Muscle of back (tissue), 3 donors: ENCODE measurements at regions not wholly inside any gene's neighbourhood (a gene's known extent, or its start where the extent isn't known, plus 50 kb on each side); places are given as distances from the start of the nearest gene placed in this dataset.
"Not testable (repeated sequence)": the region's sequence is repeated elsewhere in the genome, so short reads cannot be mapped to it uniquely, and the experiment has no call there.

Source experiments
- DNase-seq, 3 donors: peaks; one replicate each; pipeline versions ENCODE4 v3.0.0 to v3.0.0-alpha.2; 2013

DNA sequence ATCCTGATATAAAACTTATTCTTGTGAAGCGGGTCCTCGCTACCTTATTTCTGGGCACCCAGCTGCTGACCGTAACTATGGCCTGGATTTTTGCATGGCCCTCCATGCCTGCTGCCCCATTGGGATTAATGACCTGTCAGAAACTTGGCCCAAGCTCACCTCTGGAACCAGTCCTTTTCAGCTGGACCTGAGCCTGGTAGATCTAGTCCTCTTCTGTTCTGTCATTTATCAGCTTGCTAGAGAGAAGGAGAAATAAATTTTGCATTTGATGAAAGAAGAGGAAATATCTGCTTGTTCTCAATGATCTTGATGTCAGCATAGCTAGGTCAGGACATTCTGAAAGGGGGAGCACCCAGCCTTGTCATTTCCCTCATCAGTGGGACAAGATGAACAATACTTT is 387.8 kb upstream of the LARGE1 start:
- DNase-seq = no peak

DNA sequence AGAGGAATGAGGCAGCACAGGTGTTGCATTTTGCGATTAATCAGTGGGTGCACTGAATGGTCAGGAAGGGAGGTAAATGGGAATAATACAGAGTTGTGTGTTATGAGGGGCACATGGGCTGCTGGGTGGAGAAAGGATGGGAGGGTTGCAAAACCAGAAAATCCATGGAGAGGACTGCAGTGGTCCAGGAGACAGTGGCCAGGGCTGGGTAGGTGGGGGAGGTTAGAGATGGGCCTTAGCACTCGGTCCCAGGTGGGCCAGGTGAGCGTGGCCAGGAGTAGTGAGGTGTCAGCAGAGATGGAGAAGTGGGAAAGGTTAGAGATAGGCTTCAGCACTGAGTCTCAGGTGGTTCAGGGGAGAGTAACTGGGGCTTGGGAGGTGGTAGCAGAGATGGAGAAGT is 399.1 kb upstream of the LARGE1 start:
- no peak for DNase-seq

DNA sequence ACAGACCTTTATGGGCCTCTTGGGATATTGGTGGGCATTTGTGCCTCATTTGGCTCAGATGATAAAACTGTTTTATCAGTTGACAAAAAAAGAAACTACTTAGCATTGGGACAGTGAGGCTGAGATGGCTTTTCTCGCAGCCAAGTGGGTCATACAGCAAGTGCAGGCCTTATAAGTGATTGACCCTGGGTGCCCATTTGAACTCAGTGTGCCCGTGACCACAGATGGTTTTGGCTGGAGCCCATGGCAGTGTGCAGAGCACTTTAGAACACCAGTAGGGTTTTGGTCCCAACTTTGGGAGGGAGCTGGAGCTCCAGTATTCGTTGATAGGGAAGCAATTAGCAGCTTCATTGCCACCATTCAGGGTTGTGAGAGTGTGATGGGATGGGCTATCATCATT is 404.5 kb upstream of the LARGE1 start:
- DNase-seq = no peak

DNA sequence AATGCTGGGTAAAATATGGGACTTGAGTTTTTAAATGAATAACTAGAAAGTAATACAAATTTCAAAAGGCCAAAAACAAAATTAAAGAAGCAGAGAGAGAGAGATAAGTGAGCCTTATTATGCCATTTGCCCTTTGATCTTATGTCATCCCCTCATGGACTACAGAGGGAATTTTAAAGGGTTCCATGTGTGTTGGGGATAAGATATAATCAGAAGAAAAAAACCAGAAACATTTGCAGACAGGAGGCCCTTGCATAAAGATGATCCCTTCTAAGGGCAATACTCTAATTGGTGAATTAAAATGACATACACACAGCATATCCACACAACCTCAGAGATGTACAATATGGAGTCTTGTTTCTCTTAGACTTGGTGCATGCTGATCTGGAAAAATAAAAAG is 406.6 kb upstream of the LARGE1 start:
- DNase-seq = no peak

DNA sequence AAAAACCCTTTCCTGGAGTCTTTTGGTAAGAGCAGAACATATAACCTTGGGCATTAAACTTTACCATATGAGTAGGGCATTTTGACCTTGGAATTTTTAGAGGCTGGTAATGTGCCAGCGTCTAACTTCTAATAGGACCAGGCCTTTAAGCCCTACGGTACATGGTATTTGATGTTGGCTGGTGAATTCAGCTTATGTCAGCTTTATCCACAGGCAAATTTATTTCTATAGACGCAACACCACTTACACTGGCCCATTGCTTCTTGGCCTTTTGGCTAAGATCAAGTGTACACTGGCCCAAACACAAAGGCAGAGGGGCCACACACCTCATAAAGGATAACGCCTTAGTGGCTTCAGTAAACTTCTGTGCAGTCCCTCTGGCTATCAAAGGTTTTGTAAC is 410.2 kb upstream of the LARGE1 start:
- DNase-seq = no peak

DNA sequence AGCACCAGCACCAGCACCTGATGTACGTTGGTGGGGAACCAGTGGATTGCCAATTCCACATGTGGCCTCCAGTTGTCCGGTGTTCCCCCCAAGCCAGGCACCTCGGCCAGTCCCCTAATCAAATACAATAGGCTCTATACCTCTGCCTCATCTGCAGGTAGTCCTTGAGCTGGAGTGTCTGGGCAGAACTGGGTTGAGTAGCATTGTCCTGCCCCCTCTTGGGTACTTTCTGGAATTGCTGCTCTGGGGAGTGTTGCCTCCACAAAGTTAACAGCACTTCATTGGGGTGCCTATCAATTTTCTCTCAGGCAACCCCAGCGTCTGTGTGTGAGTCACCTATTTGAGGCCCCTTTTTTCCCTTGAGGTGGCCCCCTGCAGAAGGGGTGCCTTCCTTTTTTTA is 413.0 kb upstream of the LARGE1 start:
- no peak for DNase-seq

DNA sequence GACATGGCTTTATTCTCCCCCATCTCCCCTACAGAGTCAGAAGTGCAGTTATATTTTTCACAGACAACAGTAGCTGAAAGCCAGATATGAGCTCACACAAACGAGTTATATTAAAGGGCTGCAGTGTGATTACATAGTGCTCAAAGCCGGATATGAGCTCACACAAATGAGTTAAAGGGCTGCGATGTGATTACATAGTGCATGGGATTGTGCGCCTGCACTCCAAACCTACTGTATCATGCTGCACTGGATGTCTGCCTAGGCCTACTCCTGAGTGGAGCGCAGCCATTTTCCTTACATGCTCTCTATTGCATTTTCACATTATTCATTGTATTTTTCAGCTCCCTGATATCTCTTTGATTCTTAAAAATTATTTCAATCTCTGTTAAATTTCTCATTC is 414.6 kb upstream of the LARGE1 start:
- no peak for DNase-seq

DNA sequence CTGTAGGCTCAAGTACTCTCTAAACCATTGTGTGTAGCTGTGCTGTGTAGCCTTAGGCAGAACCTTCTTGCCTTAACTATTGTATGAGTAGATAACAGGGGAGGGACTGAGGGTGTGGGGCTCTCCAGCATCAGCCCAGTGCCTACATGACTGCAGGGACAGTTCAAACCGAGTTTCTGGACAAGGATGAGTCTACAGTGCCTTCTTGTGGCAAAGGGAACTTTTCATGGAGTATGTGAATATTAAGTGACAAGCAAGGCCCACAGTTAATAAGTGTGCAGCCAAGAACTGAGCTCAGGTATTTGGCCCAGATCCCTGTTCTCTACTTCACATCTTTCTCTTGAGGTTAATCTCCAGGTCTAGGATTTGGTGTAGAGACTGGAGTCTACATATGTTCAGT is 424.4 kb upstream of the LARGE1 start:
- no peak for DNase-seq

DNA sequence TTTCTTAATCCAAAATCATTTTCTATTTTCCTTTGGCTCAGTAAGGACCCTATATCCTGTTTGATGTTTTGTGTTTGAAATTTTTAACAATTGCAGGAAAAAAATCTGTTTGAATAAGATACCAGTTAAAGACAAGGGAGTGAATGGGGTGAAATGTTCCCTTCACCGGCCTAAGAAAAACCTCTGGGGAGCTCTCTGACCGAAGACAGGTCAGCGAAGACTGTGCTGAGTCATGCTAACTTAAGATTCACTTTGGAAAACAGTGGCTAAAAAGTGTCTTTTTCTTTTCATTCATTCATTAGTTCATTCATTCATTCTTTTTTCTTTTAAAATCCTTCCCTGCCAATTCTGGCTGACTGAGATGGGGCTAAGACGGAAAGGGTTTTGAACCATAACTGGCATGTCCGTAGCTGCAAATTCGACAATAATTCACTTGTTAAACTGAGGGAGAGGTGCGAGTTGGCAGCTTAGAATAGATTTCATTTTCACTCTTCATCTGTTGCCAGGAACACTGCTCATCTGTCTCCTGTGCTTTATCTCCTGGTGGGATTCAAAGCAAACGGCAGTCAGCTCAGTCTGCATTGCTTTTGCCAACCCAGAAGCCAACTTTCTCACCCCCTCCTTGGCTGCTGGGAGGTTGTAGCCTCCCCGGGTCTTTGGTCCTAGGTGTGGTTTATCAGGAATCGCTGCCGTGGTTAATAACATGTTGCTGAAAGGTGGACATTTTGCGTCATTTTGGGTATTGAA is 434.0 kb upstream of the LARGE1 start:
- DNase-seq = no peak

DNA sequence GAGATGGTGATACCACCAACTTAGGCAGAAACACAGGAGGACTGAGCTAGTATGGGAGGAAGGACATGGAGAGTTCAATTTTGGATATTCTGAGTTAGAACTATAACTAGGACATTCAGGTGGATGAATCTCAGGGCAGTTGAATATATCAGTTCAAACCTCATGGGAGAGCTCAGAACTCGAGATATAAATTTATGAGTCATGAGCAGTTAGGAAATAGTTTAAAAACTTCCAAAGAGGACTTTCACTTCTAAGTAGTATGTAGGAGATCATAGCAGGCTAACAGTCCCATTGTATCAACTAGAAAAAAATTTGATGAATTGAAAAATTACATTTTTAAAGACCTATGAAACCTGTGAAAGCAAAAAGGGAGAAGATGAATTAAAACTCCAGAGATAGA is 436.2 kb upstream of the LARGE1 start:
- DNase-seq = no peak

DNA sequence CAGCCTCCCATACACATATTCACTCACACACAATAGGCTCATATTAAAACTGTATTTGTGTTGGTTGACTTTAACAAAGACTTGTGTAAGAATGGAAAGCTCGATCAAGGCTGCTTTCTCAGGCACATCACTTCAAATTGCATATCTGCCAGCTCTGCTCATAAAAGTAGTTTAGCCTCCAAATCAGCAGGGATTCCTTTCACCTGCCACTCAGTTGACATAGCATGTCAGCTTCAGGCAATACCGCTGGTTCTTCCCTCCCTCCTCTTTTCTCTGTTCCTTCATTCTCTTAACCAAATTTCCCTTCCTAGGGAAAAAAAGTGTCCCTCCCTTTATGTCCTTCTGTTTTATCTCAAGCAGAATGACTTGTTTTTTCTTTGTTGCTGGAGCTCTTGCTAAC is 450.4 kb upstream of the LARGE1 start:
- no peak for DNase-seq

DNA sequence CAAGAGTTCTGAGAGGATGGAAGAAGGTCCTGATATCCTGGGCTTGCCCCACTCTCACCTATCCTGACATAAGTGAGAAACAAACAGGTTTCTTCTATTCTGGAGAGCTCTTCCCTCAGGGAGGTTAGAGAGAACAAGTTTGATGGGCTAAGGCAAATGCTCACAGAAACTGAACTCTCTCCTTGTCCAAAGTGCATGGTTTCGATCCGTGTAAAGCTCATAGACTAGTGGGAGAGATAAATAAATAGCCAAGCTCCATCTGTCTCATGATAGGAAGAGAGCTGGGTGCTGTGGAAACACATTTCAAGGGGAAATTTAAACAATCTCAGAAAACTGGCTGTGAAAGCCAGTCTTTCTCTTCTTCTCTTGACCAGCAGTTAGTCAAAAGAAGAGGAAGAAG is 459.5 kb upstream of the LARGE1 start:
- DNase-seq = no peak

DNA sequence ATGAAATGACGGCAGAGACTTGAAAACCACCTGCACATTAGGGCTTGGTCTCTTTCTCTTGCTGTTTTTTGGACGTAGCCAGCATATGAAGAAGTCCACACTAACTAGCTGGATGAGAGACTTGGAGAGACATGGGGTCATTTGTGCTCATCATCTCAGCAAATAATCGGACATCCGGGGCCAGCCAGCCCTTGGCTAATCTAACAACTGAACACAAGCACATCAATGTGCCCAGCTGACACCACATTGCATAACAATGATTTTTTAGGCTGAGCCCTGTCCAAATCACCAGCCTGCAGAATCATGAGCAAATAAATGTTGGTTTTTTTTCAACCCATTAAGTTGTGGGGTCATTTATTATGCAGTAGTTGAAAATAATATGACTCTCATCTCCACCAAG is 460.3 kb upstream of the LARGE1 start:
- DNase-seq = no peak

DNA sequence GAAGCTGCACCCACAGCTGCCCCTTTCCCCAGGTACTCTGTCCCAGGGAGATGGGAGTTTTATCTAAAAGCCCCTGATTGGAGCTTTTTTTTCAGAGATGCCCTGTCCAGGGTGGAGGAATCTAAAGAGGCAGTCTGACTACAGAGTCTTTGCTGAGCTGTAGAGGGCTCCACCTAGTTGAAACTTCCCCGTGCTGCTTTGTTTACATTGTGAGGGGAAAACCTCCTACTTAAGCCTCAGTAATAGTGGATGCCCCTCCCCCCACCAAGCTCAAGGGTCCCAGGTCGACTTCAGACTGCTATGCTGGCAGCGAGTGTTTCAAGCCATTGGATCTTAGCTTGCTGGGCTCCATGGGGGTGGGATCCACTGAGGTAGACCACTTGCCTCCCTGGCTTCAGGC is 470.1 kb upstream of the LARGE1 start:
- DNase-seq = no peak

DNA sequence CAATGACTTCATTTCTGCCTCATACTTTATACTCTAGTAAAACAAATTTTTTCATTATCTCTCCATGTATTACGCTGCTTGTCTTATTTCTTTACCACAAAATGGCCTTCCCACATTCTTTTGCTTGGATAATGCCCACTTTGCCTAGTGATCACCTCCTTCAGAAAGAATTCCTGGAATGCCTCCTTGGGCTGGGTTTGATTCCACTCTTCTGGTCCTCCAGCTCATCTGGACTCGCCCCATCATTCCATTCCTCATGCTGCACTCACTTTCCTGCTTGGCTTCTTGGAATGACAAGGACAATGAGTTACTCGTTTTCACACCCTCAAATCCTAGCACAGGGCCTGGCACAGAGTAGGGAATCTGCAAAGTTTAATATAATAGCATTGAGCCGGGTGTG is 475.1 kb upstream of the LARGE1 start:
- no peak for DNase-seq

DNA sequence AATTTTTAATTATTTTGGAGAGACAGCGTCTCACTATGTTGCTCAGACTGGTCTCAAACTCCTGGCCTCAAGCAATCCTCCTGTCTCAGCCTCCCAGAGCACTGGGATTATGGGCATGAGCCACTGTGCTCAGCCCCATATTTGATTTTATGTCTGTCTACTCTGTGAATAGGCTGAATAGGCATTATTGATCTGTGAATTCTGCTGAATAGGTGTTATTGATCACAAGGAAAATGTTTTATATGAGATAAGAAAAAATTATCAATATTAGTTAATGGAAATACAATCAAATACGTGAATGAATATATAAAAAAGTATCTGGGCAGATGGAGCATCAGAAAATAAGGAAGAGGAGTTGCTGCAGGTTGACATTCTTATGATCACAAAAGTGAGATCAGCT is 483.4 kb upstream of the LARGE1 start:
- DNase-seq = no peak

DNA sequence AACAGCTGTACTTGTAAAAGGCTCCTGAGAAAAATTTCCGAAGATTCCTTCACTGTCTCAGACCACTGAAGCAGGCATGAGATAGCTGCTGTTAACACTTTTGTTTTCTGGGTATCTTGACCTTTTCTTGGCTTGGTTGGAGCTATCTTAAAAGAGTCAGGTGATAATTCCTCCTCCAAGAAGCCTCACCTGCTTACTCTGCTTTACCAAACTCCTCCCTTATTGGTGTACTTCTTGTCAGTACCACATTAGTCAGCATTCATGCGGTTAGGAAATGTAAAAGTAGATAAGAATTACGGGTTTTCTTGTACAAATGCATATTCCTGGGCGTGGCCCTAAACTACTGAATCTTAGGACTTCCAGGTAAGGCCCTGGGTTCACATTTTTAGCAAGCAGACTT is 489.8 kb upstream of the LARGE1 start:
- no peak for DNase-seq

DNA sequence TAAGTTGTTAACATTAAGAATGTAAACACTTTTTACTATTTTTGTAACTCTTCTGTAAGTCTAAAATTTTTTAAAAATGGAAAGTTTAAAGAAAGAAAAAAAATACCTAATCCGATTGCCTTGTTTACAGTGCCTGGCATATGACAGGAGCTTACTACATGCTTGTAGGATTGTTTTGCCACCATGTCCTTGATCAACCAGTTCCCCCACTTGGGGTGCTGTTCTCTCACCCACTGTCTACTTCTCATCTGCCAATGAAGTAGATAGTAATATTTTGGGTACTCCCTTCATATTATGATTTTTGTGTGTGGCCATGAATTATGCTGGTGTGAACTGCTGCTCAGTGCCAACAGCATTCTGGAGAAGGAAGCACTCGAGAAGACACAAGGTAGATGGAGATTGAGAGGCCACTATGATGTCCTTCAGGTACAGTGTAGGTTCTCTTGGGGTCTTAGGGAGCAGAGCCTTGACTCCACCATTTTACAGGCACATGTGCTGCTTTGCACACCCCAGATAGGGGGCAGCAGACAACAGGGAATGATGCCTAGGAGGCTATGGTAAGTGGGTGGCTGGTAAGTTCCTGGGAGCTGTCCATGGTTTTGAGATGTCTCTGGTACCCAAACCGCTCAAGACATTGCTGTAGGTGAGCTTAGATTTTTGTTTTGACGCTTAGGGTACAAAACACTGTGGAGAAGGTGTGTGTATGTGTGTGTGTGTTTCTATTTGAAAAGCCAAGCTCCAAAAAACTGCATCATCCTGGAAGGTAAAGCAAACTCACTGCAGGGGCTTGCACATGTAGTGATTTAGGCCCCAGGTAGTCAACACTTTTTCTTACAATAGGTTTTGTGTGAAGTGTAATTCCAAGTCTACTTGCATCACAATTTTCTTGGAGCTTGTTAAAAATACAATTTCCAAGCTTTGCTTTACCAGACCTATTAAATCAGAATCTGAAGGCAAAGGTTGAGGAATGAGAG is 494.5 kb upstream of the LARGE1 start:
- peak; percentile 60 to 83 (median 70) for DNase-seq

DNA sequence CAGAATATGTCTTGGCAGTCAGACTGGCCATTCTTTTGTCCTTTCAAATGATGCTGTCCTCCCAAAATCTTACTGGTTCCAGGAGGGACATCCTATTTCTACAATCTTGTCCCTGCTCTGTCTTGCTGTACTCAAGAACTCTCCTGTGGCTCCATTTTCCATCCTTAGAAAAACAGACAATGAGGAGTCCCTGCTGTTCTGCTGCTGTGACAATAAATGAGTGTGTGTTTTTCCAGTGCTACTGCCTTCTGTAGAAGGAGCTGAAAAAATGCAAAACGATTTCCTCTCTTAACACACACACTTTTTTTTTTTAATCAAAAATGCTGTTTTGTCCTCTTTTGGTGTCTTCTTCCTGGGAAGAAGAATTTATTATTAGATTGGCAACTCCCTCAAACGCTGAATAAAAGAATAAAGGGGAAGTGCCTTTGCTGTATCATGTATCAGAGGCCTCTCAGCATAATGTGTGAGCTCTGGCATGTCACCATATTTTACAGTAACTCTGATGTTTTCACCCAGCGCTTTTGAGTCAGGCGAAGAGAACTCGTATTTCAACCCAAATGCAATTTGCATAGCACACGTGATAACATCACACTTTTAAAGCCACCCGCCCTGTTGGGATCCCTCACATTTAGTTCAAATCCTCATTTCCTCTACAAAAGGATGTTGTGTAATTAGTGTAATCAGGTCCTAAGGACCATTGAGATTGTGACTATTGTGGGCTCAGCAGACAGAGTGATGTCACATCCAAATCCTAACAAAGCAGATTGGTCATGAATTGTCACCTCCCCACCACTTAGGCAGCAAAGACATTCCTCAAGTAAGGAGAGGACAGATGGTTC is 496.0 kb upstream of the LARGE1 start:
- no peak for DNase-seq

DNA sequence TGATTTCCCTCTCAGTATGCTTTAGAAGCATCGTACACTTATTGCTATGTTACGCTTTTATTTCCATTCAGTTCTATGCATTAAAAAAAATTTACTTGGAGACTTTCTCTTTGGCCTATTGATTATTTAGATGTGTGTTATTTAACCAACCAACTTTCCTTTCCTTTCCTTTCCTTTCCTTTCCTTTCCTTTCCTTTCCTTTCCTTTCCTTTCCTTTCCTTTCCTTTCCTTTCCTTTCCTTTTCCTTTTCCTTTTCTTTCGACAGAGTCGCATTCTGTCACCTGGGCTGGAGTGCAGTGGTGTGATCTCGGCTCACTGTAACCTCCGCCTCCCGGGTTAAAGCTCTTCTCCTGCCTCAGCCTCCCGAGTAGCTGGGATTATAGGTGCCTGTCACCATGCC is 502.7 kb upstream of the LARGE1 start:
- not testable (repeated sequence) for DNase-seq

DNA sequence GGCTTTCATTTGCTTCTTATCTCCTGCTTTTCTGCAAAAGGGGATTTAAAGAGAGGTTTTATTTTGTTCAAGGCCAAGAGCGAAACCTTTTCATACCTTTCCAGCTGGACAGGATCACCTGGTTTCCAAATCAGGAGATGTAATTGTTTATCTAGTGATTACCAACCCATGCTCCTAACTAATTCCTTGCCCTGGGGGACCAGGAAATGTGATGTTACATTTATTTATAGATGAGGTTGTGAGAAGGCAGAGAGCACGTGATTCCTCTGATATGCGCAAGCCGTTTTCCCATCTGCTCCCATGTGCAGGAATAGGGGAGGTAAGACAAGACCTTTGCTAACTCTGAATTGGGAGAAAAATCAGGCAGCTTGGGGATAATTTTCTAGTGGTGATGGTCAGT is 507.2 kb upstream of the LARGE1 start:
- no peak for DNase-seq

DNA sequence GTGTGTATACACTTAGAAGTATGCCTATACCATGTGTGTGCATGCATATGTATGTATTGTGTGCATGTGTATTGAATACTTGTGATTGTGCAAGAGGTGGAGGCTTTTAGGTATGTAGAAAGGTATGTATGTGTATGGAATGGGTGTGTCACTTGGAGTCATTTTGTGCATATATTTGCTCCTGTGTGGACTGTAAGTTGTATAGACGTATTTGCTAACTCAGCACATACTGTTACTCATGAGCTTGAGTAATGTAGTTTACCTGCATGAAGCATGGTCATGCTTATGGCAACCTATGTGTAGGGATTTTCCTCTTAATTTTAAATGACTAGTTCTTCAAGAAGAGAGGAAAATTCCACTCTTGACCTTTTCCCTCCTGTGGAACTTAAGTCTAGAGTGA is 507.6 kb upstream of the LARGE1 start:
- no peak for DNase-seq
